Endodermal cell (in vitro differentiated cells): ENCODE measurements at regions not wholly inside any gene's neighbourhood (a gene's known extent, or its start where the extent isn't known, plus 50 kb on each side); places are given as distances from the start of the nearest gene placed in this dataset.

Experiments used
- DNase-seq: peaks from one replicate; pipeline ENCODE4 v3.0.0-alpha.2; 2017
- H3K27ac ChIP-seq: 2 replicates; pipeline ENCODE4 v1.5.1; 2013; ENCODE audit warnings: mild to moderate bottlenecking, low read depth, low read length, moderate library complexity
- H3K27me3 ChIP-seq: 2 replicates; pipeline ENCODE4 v1.6.1; 2013; ENCODE audit warnings: mild to moderate bottlenecking, low read length, moderate library complexity; ENCODE audit not compliant: insufficient read depth, control insufficient read depth, poor library complexity, severe bottlenecking
- H3K36me3 ChIP-seq: 2 replicates; pipeline ENCODE4 v1.7.0; 2013; ENCODE audit warnings: mild to moderate bottlenecking, low read length, moderate library complexity; ENCODE audit not compliant: control insufficient read depth, insufficient read depth
- H3K4me1 ChIP-seq: one replicate; pipeline ENCODE4 v1.7.0; 2013; ENCODE audit warnings: low read length; ENCODE audit not compliant: control insufficient read depth, insufficient read depth
- H3K4me3 ChIP-seq: 2 replicates; pipeline ENCODE4 v1.5.1; 2013; ENCODE audit warnings: mild to moderate bottlenecking, low read length, moderate library complexity
- H3K9ac ChIP-seq: 2 replicates; pipeline ENCODE4 v1.6.1; 2013; ENCODE audit warnings: mild to moderate bottlenecking, low read length, moderate library complexity; ENCODE audit not compliant: poor library complexity, severe bottlenecking; ENCODE audit errors: extremely low read depth
- H3K9me3 ChIP-seq: 2 replicates; pipeline ENCODE4 v1.6.1; 2013; ENCODE audit warnings: mild to moderate bottlenecking, low read length, moderate library complexity; ENCODE audit not compliant: control insufficient read depth
- H3K27ac Mint-ChIP-seq: 2 replicates; pipeline ENCODE4 v1.8.0; 2020; ENCODE audit warnings: mixed read lengths
- H3K27me3 Mint-ChIP-seq: 2 replicates; pipeline ENCODE4 v1.8.0; 2021; ENCODE audit warnings: mild to moderate bottlenecking, mixed read lengths; ENCODE audit not compliant: insufficient read depth
- H3K36me3 Mint-ChIP-seq: 2 replicates; pipeline ENCODE4 v1.8.0; 2020; ENCODE audit warnings: low read depth, mixed read lengths
- H3K4me1 Mint-ChIP-seq: 2 replicates; pipeline ENCODE4 v1.8.0; 2020; ENCODE audit warnings: mixed read lengths
- H3K4me3 Mint-ChIP-seq: 2 replicates; pipeline ENCODE4 v1.8.0; 2020; ENCODE audit warnings: mild to moderate bottlenecking, moderate library complexity, mixed read lengths
- H3K9me3 Mint-ChIP-seq: 2 replicates; pipeline ENCODE4 v1.8.0; 2020; ENCODE audit warnings: mild to moderate bottlenecking, mixed read lengths
- WGBS, 2 experiments: methylation state at CpG; one replicate each; pipeline versions ENCODE4 v1.1.5 to v1.1.7; 2013; ENCODE audit warnings: missing lambda C conversion rate in 2 of 2, mixed read lengths in 1 of 2; ENCODE audit not compliant: insufficient coverage in 1 of 2, insufficient read length in 1 of 2; 5-methylcytosine and 5-hydroxymethylcytosine counted together
- TF ChIP-seq, protein P1 (sequence below): fragments of 200-600 bp; sonication (generic); conservative IDR thresholded peaks from 2 replicates; pipeline ENCODE4 v1.5.0; 2021; ENCODE audit warnings: antibody characterized with exemption, mild to moderate bottlenecking

DNA sequence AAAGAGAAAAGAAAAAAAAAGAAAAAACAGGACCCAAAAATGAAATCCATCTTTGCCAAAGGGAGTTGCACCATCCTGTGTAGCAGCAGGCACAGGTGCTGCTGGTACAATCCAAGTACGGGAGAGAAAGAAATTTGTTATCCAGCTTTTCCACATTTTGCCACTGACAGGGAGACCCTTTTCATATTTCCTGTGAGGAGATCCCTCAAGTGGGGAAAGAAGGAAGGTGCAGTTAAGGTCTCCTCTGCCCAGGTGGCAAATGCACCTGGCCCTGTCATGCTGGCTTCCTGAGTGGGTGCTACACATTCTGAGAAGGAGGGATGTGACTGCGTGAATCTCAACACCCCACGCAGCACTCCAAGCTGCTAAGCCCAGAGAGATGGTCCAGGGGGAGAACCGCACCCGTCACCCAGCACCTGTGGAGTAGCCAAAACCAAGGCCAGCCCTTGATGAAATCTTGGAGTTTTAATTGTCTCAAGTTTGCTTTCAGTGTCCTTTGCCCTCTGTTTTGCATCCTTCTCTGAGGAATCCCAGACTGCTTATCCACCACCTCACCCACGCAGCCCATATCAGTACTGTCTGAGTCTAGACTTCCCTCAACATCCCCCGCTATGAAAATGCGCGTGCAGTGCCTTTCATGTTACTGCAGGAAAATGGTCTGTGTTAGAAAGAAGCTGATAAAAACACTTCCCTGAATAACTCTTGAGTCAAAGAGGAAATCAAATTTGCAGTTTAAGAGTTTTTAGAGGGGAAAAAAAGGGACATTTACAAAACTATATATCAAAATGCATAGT lies 141.9 kb upstream of the THBS1 start:
- DNase-seq: no peak
- Histone ChIP-seq H3K4me3 (no peak overlapping the region), H3K27ac (no peak overlapping the region), H3K4me1 (no peaks in the 10 kb centered on the region), H3K9me3 (no peaks in the 10 kb centered on the region), H3K9ac (no peak overlapping the region), H3K36me3 (no peaks in the 10 kb centered on the region), H3K27me3 (no peaks in the 10 kb centered on the region)
- Mint-ChIP-seq H3K36me3 (no peaks in the 10 kb centered on the region), H3K27ac (no peak overlapping the region), H3K27me3 (no peaks in the 10 kb centered on the region), H3K9me3 (no peaks in the 10 kb centered on the region), H3K4me3 (no peak overlapping the region), H3K4me1 (peaks cover 3% of the 10 kb centered on the region)
- TF ChIP-seq, protein P1, sequence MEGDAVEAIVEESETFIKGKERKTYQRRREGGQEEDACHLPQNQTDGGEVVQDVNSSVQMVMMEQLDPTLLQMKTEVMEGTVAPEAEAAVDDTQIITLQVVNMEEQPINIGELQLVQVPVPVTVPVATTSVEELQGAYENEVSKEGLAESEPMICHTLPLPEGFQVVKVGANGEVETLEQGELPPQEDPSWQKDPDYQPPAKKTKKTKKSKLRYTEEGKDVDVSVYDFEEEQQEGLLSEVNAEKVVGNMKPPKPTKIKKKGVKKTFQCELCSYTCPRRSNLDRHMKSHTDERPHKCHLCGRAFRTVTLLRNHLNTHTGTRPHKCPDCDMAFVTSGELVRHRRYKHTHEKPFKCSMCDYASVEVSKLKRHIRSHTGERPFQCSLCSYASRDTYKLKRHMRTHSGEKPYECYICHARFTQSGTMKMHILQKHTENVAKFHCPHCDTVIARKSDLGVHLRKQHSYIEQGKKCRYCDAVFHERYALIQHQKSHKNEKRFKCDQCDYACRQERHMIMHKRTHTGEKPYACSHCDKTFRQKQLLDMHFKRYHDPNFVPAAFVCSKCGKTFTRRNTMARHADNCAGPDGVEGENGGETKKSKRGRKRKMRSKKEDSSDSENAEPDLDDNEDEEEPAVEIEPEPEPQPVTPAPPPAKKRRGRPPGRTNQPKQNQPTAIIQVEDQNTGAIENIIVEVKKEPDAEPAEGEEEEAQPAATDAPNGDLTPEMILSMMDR: peak; percentile 68
- WGBS, 2 experiments: 93 to 96% methylated on average over 3 to 9 of the region's 9 CpGs

- Mint-ChIP-seq H3K4me1 (peaks cover 5% of the 10 kb centered on the region), H3K4me3 (no peak overlapping the region), H3K9me3 (no peaks in the 10 kb centered on the region), H3K36me3 (no peaks in the 10 kb centered on the region), H3K27ac (no peak overlapping the region), H3K27me3 (no peaks in the 10 kb centered on the region)
- TF ChIP-seq, protein P1: no peak
- WGBS, 2 experiments: 73% methylated on average over 1 of the region's 2 CpGs; no CpG with 5 or more reads in 1 of the 2 experiments
- no peak overlapping the region for H3K27ac ChIP-seq
- H3K9ac ChIP-seq: no peak overlapping the region
- no peaks in the 10 kb centered on the region for H3K36me3 ChIP-seq
- no peaks in the 10 kb centered on the region for H3K4me1 ChIP-seq
- DNase-seq: no peak
- H3K9me3 ChIP-seq: no peaks in the 10 kb centered on the region
- H3K4me3 ChIP-seq: no peak overlapping the region
- H3K27me3 ChIP-seq: no peaks in the 10 kb centered on the region
Observed at GRCh38 chr15:39442898-39443297, 138.0 kb upstream of the THBS1 start.

- no peaks in the 10 kb centered on the region for H3K36me3 ChIP-seq
- 84 to 100% methylated on average over 2 to 4 of the region's 4 CpGs for WGBS, 2 experiments
- no peaks in the 10 kb centered on the region for H3K9me3 Mint-ChIP-seq
- H3K4me3 ChIP-seq: no peak overlapping the region
- peaks cover 5% of the 10 kb centered on the region for H3K4me1 Mint-ChIP-seq
- H3K27me3 Mint-ChIP-seq: no peaks in the 10 kb centered on the region
- H3K27me3 ChIP-seq: no peaks in the 10 kb centered on the region
- H3K27ac Mint-ChIP-seq: no peak overlapping the region
- H3K36me3 Mint-ChIP-seq: no peaks in the 10 kb centered on the region
- no peak for DNase-seq
- no peak overlapping the region for H3K9ac ChIP-seq
- H3K4me1 ChIP-seq: no peaks in the 10 kb centered on the region
- no peak overlapping the region for H3K4me3 Mint-ChIP-seq
- H3K9me3 ChIP-seq: no peaks in the 10 kb centered on the region
- TF ChIP-seq, protein P1: no peak
- no peak overlapping the region for H3K27ac ChIP-seq
Observed at GRCh38 chr15:39443659-39444219, 137.1 kb upstream of the THBS1 start.
